RPMI7951 (cell line): ENCODE measurements at regions not wholly inside any gene's neighbourhood (a gene's known extent, or its start where the extent isn't known, plus 50 kb on each side); places are given as distances from the start of the nearest gene placed in this dataset.
"Not testable (repeated sequence)": the region's sequence is repeated elsewhere in the genome, so short reads cannot be mapped to it uniquely, and the experiment has no call there.

ENCODE experiments used
- DNase-seq: peaks from one replicate; pipeline ENCODE4 v3.0.0-alpha.2; 2012; ENCODE audit warnings: low read depth

DNA sequence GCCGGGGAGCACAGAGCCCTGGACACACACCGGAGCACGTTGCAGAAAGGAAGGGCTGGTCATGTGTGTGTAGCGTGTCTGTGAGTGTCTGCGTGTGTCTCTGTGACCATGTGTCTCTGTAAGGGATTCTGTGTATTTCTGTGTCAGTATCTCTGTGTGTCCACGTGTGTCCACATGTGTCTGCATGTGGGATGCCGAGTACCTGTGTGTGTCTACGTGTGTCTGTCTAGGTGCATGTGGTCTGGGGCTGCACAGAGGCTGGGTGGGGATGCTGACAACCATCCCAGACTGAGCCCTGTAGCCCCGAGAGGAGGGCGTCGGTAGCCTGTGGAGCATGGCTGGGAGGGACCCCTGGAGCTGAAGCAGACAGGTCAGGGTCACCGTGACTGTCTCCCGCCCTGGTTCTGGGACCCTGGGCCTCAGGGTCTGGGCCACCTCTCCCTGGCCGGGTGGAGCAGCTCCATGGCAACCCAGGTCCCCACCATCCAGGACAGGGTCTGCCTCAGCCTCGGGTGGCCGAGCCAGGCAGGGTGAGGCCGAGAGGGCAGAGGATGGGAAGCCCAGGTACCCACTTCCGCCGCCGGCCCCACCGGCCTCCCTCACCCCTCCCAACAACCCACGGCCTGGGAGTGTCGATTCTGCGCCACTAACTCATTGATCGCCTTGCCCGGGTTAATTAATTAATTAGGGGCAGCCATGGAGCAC, 122.7 kb downstream of the FAM53A start:
- DNase-seq = no peak

GRCh38 chr4:1559896-1560650, 124.0 kb downstream of the FAM53A start:
- DNase-seq = no peak

DNA sequence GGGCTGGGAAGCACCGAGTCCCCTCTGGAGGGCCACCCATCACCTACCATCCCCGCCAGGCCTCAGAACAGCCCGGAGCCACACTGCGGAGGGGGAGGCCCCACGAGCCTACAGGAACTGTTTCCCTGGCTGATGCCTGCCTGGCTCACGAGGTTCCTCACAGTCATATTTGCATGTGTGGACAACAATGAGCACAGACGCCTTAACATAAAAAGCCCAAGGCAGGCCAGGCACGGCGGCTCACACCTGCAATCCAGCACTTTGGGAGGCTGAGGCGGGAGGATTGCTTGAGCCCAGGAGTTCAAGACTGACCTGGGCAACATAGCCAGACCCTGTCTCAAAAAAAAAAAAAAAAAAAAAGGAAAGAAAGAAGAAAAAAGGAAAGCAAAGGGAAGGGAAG, 125.9 kb downstream of the FAM53A start:
- DNase-seq = no peak

- no peak for DNase-seq
Measured at GRCh38 chr4:1557221-1557597, 126.9 kb downstream of the FAM53A start.

- no peak for DNase-seq
Measured at GRCh38 chr4:1556541-1557220, 127.4 kb downstream of the FAM53A start.

DNA sequence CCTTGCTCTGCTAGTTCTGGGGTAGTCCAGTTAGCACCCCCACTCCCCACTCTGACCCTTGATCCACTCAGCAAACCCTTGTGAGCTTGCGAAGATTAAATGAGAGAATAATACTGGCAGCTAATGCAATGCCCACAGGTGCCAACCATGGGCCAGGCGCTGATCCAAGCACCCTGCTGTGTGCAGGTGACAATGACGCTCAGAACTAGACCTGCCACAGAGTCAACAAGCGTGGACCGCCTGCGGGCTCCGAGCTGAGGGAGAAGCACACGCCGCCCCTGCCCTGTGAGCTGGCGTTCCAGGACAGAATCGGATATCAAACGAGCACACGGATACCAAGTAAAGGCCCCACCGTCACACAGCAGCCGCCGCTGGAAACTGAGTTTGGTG, 129.2 kb downstream of the FAM53A start:
- DNase-seq = no peak

DNA sequence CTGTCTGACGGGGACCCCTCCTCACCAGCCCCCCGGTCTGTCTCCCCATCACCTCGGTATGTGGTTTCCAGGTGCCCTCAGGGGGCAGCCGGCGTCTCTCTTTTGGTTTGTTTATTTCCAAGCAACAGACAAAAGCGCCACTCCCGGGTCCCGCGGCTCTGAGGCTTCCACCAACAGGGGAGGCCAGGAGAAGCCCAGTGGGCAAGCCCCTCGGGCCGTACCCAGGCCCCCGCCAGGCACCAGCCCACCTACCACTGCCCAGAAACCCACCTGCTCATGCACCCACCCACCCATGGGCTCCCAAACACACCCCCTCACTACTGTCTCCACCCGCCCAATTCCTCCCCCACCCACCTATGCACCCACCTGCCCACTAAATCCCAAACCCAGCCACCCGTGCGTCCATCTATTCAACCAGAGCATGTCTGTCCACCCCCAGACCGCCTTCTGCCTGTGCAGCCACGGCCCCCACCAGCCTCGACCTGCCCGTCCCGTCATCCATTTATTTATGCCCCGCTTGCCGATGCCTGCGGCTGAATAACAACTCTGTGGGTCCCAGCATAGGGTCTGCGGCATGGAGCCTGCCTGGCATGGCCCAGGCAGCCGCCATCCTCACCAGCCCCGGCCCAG, 129.8 kb downstream of the FAM53A start:
- no peak for DNase-seq

GRCh38 chr4:1553365-1553764, 130.7 kb downstream of the FAM53A start:
- no peak for DNase-seq

DNA sequence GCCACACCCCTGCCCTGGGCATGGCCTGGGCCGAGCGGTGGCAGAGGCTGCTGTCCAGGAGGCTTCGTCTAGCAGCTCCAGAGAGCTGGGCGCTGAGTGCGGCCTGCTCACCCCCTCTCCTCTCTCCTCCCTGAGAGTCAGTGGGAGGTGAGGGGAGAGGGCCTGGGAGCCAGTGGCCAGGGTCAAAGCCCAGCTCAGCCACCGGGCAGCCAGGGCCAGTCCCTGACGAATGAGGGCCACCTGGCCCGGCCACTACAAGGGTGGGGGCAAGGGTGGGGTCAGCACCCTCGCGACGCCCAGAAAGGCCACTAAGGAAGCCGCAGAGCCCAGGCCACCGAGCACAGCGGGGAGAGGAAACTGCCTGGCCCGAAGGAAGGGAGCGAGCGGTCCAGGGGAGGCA, 131.7 kb downstream of the FAM53A start:
- no peak for DNase-seq

DNA sequence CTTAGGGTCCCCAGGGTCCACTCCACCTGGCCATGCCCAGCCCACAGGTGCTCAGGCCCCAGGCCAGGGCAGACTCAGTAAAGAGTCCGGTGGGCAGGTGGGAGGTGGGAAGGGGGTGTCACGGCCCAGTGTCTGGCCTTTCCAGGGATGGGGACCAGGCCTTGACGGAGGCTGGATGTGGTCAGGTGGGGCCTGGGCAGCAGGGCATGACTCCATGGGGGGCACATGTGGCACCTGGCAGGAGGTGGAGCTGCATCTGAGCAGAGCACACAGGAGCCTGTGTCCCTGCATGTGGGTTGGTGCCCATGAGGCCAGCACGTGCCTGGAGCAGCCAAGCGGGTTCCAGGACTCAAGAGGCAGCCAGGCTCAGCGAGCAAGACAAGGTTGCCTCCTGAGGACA, 132.9 kb downstream of the FAM53A start:
- no peak for DNase-seq

DNA sequence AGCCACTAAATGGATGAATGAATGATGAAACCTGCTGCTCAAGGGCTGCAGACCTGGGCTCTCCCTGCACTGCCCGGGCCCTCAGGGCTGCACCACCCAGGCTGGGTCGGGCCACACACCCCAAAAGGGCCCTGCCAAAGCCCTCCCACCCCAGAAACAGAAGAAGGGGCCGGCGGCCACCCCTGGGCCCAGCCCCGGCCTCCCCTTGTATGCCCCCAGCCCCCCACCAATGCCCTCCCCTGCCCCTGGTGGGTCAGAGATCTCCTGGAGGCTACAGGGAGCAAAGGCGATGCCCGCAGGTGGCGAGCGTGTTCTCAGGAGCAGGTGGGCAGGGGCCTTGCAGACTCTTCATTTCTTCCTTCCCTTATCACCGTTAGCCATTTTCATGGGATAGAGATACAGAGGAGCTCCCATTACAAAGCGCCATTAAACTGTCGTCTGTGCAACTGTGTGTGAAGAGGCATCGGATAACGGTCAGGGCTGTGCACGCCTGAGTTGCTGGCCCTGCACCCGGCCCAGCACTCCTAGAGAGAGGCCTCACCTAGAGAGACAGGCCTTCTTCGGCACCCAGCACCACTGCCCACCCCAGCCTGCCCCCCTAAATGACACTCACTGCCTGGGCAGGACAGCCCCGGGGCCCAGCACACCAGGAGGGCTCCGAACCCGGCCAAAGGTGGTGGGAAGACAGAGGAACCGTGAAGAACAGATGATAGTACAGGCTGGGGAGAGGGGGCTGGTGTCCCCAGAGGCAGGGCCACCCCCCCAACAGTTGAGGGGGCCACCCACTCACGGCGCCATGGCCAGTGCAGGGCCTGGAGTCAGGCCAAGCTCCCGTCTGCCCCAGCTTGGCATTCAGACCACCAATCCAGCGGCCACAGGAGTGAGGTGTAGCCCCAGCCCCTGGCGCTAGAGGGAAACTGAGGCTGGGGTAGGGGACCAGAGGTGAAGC, 133.7 kb downstream of the FAM53A start:
- no peak for DNase-seq

DNA sequence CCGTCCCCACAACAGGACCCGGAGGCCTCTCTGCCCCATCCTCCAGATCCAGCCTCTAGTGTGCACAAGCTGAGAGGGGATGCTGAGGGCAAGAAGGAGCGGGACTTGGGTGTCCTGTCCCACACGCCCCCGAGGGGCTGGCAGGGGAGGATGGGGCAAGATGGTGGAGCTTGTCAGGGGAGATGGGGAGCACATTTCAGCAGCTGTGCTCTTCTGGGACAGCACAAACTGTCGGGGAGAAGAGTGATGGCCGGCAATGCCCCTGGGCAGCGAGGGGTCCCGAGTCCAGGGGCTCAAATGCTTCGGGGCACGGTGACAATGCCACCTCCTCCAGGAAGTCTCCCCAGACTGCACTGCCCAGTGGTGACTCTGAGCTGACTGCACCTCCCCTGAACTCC, 134.5 kb downstream of the FAM53A start:
- DNase-seq = no peak

GRCh38 chr4:1548827-1549637, 135.1 kb downstream of the FAM53A start:
- DNase-seq = peak; percentile 16

DNA sequence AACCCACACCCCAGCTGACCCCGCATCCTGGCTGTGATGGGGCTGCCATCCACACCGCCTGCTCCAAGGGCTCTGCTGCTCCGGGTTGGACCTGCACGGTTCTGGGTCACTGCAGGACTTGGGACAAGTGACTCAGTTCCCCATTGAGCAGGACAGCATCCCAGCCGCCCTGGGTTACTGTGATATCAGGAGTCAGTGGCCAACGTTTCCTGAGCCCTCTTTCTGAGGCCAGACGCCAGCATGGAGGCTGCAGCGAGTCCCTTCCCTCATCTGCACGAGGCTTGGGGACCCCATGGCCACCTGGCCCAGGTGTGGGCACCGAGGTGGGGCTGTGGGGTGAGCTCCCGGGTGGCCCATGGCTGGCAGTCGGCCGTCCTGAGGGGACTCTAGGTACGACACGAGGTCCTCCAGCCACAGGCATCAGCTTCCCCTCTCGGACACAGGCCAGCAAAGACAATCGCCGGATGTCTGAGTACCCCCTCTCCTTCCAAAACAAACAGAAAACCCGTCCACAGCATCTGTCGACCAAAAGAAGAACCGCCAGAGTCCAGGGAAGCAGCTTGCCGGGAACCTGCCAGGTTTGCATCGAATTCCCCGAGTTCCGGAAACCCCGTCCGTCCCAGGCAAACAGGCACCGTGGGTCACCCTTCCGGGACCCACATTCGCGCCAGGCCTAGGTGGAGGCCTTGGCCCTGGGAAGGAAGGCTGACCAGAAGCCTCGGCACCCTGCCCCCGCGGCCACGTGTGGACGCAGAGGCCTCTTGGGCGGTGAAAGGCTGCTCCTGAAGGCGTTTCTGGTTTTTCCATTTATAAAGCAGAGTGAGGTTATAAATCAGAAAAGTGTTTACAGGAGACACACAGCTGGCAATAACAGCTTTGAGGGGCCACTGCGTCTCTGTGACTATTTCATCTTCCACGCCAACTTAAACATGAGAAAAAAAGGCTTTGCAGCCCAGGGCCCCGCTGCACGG, 136.0 kb downstream of the FAM53A start:
- no peak for DNase-seq

DNA sequence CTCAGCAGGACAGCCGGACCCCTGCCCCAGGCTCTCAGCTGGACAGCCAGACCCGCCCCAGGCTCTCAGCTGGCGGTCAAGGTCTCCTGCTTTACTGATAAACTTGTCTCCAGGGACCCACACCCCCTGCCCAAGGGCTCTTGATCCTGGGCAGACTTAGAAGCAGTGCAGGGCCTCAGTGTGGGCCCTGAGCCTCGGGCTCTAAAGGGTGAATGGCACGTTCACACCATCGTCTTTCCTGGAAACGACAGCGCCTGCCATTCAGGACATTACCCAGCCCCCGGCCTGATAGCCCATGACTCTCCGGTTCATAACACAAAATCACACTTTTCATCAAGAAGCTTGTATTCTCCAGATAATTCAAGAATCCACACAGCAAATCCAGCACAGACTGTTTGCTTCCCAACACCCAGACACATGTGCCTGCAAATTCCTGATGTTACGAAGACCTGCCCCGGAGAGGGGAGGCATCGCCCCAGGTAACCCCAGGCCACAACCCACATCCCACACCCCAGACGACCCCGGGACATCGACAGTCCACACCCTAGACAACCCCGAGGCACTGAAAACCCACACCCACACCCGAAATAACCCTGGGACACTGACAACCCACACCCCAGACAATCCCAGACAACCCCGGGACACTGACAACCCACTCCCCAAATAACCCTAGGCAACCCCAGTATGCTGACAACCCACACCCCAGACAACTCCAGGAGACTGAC, 136.8 kb downstream of the FAM53A start:
- DNase-seq = no peak

DNA sequence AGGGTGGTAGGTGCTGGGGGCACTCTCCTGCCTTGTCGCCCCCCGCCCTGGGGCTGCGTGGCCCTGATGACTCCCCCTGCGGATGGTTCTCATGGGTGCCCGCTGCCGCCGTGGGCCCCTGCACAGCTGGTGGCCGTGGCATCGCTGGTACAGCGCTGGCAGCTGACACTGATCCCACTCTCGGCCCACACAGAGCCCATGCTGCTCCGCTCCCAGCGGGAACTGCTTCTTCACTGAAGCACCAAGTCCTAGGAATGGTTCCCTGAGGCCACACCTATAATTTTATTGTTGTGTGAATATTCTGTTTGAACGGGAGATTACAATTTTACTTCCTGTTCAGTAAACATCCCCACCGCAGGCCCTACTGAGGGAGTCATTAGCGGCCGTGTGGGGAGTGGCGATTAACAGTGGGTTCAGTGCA, 138.6 kb upstream of the NKX1-1 start:
- DNase-seq = no peak

GRCh38 chr4:1544435-1544834, 138.2 kb upstream of the NKX1-1 start:
- DNase-seq = not testable (repeated sequence)

DNA sequence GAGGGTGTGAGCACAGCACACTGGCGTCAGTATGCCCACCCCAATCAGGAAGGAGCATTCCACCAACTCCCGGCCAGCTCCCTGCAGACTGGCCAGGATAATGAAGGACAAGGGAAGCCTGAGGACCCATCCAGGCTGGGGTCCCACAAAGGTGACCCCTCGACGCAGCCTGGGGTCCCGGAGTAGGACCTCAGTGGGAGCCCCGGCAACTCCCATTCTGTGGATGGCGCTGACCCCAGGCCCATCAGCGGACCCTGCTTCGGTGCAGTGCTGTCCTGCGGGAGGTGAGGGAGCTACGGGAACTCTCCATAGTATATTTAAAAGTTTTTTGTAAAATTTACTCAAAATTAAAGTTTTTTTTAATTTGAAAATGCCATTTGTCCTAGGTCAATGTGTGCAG, 137.7 kb upstream of the NKX1-1 start:
- no peak for DNase-seq

DNA sequence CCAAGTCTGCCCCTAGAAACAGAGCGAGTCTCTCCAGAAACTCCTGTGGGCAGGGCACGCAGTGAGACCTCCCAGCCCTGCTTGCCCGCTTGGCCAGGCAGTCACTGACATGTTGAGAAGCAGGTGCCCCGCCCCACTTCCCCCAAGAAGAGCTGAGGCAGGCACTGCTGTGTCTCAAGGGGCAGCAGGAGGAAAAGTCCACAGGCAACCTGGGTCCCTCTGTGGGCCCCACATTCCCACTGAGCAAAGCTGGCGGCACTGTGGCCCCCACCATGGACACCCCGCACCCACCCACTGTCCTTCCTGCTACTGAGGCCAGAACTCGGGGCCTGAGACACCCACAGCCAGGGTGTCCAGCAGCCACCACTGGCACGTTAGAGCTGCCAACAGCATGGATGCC, 137.3 kb upstream of the NKX1-1 start:
- no peak for DNase-seq
